ENCODE measurements at regions not wholly inside any gene's neighbourhood (a gene's known extent, or its start where the extent isn't known, plus 50 kb on each side); places are given as distances from the start of the nearest gene placed in this dataset.

- TF ChIP-seq ZBTB11 (CRISPR knock-in tag; IDR thresholded peaks at IDR 0.05) (no peak), BHLHE40 (IDR thresholded peaks at IDR 0.05; ENCODE audit: borderline replicate concordance in 1 of 2, low read depth in 2 of 2, low read length in 1 of 2) (no peak), ZNF207 (IDR thresholded peaks at IDR 0.05; ENCODE audit: borderline replicate concordance) (no peak), FOXK2 (IDR thresholded peaks at IDR 0.05) (no peak), ZNF592 (IDR thresholded peaks at IDR 0.05) (no peak), BCLAF1 (IDR thresholded peaks at IDR 0.05) (no peak), MAX (IDR thresholded peaks at IDR 0.05; ENCODE audit: low read depth, low read length) (no peak), JUND (IDR thresholded peaks at IDR 0.05; ENCODE audit: low read depth, low read length) (no peak), GATAD2B (conservative IDR thresholded peaks at IDR 0.05; ENCODE audit: low read depth) (no peak), POLR2AphosphoS5 (IDR thresholded peaks at IDR 0.05; ENCODE audit: low read length) (no peak), BMI1 (IDR thresholded peaks at IDR 0.05; ENCODE audit: borderline replicate concordance) (no peak), NBN (IDR thresholded peaks at IDR 0.05) (no peak), ASH2L (IDR thresholded peaks at IDR 0.05; ENCODE audit: borderline replicate concordance, low read depth) (no peak)
These were observed 123.6 kb downstream of the PLEKHG1 start (continued) for GRCh38 chr6:150723345-150723658.

Measured in GM12878 (cell line).